ENCODE measurements at regions not wholly inside any gene's neighbourhood (a gene's known extent, or its start where the extent isn't known, plus 50 kb on each side); places are given as distances from the start of the nearest gene placed in this dataset.

GRCh38 chr18:22674272-22674671 is 256.6 kb upstream of the CTAGE1 start:
- no peak overlapping the region for H3K27ac ChIP-seq
- intact Hi-C loops (cut with DNase I): no loop called here
- WGBS: 88% methylated on average over 3 of the region's 3 CpGs
- TF ChIP-seq POLR2AphosphoS5 (IDR thresholded peaks at IDR 0.05) (no peak), POLR2A (IDR thresholded peaks at IDR 0.05) (no peak), CTCF (IDR thresholded peaks at IDR 0.05) (no peak)
- no peaks in the 10 kb centered on the region for H3K4me1 ChIP-seq (replicated peaks)
- H3K9me3 ChIP-seq: no peaks in the 10 kb centered on the region
- no peak overlapping the region for H3K4me3 ChIP-seq
- no peaks in the 10 kb centered on the region for H3K27me3 ChIP-seq (replicated peaks; ENCODE audit: insufficient read depth)
- no peaks in the 10 kb centered on the region for H3K36me3 ChIP-seq
- DNase-seq (ENCODE audit: low spot score): no peak

GRCh38 chr18:22675006-22675405 is 257.3 kb upstream of the CTAGE1 start:
- no peak for TF ChIP-seq POLR2AphosphoS5 (IDR thresholded peaks at IDR 0.05)
- TF ChIP-seq POLR2A (IDR thresholded peaks at IDR 0.05): no peak
- TF ChIP-seq CTCF (IDR thresholded peaks at IDR 0.05): no peak
- Histone ChIP-seq H3K9me3 (no peaks in the 10 kb centered on the region), H3K4me3 (no peak overlapping the region), H3K36me3 (no peaks in the 10 kb centered on the region), H3K4me1 (replicated peaks) (no peaks in the 10 kb centered on the region), H3K27ac (no peak overlapping the region), H3K27me3 (replicated peaks; ENCODE audit: insufficient read depth) (no peaks in the 10 kb centered on the region)
- DNase-seq (ENCODE audit: low spot score): no peak
- intact Hi-C loops (cut with DNase I): no loop called here

GRCh38 chr18:22676423-22676822 is 256.7 kb upstream of the RBBP8 start:
- Histone ChIP-seq H3K36me3 (no peaks in the 10 kb centered on the region), H3K4me3 (no peak overlapping the region), H3K27ac (no peak overlapping the region), H3K4me1 (replicated peaks) (no peaks in the 10 kb centered on the region), H3K9me3 (no peaks in the 10 kb centered on the region), H3K27me3 (replicated peaks; ENCODE audit: insufficient read depth) (no peaks in the 10 kb centered on the region)
- intact Hi-C loops (cut with DNase I): no loop called here
- WGBS: 59% methylated on average over 2 of the region's 2 CpGs
- TF ChIP-seq POLR2AphosphoS5 (IDR thresholded peaks at IDR 0.05): no peak
- DNase-seq (ENCODE audit: low spot score): no peak

- 100% methylated on average over 1 of the region's 1 CpG for WGBS
- TF ChIP-seq POLR2AphosphoS5 (IDR thresholded peaks at IDR 0.05) (no peak), CTCF (IDR thresholded peaks at IDR 0.05) (no peak), POLR2A (IDR thresholded peaks at IDR 0.05) (no peak)
- intact Hi-C loops (cut with DNase I): no loop called here
- Histone ChIP-seq H3K4me1 (replicated peaks) (no peaks in the 10 kb centered on the region), H3K9me3 (no peaks in the 10 kb centered on the region), H3K4me3 (no peak overlapping the region), H3K36me3 (no peaks in the 10 kb centered on the region), H3K27me3 (replicated peaks; ENCODE audit: insufficient read depth) (no peaks in the 10 kb centered on the region), H3K27ac (no peak overlapping the region)
- no peak for DNase-seq (ENCODE audit: low spot score)
Observed at GRCh38 chr18:22678486-22678885, 254.6 kb upstream of the RBBP8 start.

GRCh38 chr18:22680944-22681343 is 252.2 kb upstream of the RBBP8 start:
- Histone ChIP-seq H3K9me3 (no peaks in the 10 kb centered on the region), H3K36me3 (no peaks in the 10 kb centered on the region), H3K27ac (no peak overlapping the region), H3K4me3 (no peak overlapping the region), H3K27me3 (replicated peaks; ENCODE audit: insufficient read depth) (no peaks in the 10 kb centered on the region), H3K4me1 (replicated peaks) (no peaks in the 10 kb centered on the region)
- DNase-seq (ENCODE audit: low spot score): no peak
- intact Hi-C loops (cut with DNase I): loop anchor here (10.0 kb wide), 3 partner anchors 76 to 116 kb away; no protein-coding TSS in a partner anchor
- no peak for TF ChIP-seq CTCF (IDR thresholded peaks at IDR 0.05)
- TF ChIP-seq POLR2A (IDR thresholded peaks at IDR 0.05): no peak
- TF ChIP-seq POLR2AphosphoS5 (IDR thresholded peaks at IDR 0.05): no peak

Measured in prostate gland (tissue), 2 donors.